Tongue (tissue), 1 donor: ENCODE measurements at regions not wholly inside any gene's neighbourhood (a gene's known extent, or its start where the extent isn't known, plus 50 kb on each side); places are given as distances from the start of the nearest gene placed in this dataset.
"Not testable (repeated sequence)": the region's sequence is repeated elsewhere in the genome, so short reads cannot be mapped to it uniquely, and the experiment has no call there.

Experiments
- DNase-seq: peaks from one replicate; pipeline ENCODE4 v3.0.0-alpha.2; 2015

- no peak for DNase-seq
These were observed 774.4 kb upstream of the CHORDC1 start for GRCh38 chr11:90997241-90997640.

- DNase-seq = not testable (repeated sequence)
These were observed 749.3 kb upstream of the CHORDC1 start for GRCh38 chr11:90972159-90972558.

GRCh38 chr11:90947930-90948329, 725.1 kb upstream of the CHORDC1 start:
- DNase-seq = no peak

- DNase-seq = no peak
These were observed 707.4 kb upstream of the CHORDC1 start for GRCh38 chr11:90930252-90930651.

- no peak for DNase-seq
These were observed 696.5 kb upstream of the CHORDC1 start for GRCh38 chr11:90919332-90919731.

- no peak for DNase-seq
These were observed 693.9 kb upstream of the CHORDC1 start for GRCh38 chr11:90916706-90917105.

GRCh38 chr11:90913131-90913668, 690.4 kb upstream of the CHORDC1 start:
- DNase-seq = no peak

GRCh38 chr11:90912631-90913030, 689.8 kb upstream of the CHORDC1 start:
- DNase-seq = no peak

GRCh38 chr11:90911192-90911591, 688.3 kb upstream of the CHORDC1 start:
- no peak for DNase-seq

- no peak for DNase-seq
These were observed 685.2 kb upstream of the CHORDC1 start for GRCh38 chr11:90908074-90908473.

- DNase-seq = no peak
These were observed 673.0 kb upstream of the CHORDC1 start for GRCh38 chr11:90895850-90896249.

GRCh38 chr11:90890347-90890746, 667.5 kb upstream of the CHORDC1 start:
- DNase-seq = no peak

- DNase-seq = no peak
These were observed 661.3 kb upstream of the CHORDC1 start for GRCh38 chr11:90884181-90884580.

- no peak for DNase-seq
These were observed 652.1 kb upstream of the CHORDC1 start for GRCh38 chr11:90874986-90875385.

- DNase-seq = no peak
These were observed 651.4 kb upstream of the CHORDC1 start for GRCh38 chr11:90874281-90874680.

- no peak for DNase-seq
These were observed 644.6 kb upstream of the CHORDC1 start for GRCh38 chr11:90867416-90867815.

GRCh38 chr11:90856790-90857189, 633.9 kb upstream of the CHORDC1 start:
- DNase-seq = no peak

- DNase-seq = no peak
These were observed 632.7 kb upstream of the CHORDC1 start for GRCh38 chr11:90855531-90855930.

GRCh38 chr11:90851196-90851595, 628.3 kb upstream of the CHORDC1 start:
- DNase-seq = no peak

GRCh38 chr11:90849312-90849711, 626.5 kb upstream of the CHORDC1 start:
- no peak for DNase-seq

- DNase-seq = no peak
These were observed 624.5 kb upstream of the CHORDC1 start for GRCh38 chr11:90847268-90847886.

GRCh38 chr11:90846628-90847027, 623.8 kb upstream of the CHORDC1 start:
- DNase-seq = no peak

GRCh38 chr11:90845799-90846198, 623.0 kb upstream of the CHORDC1 start:
- DNase-seq = no peak

- no peak for DNase-seq
These were observed 622.3 kb upstream of the CHORDC1 start for GRCh38 chr11:90845126-90845525.

- DNase-seq = no peak
These were observed 621.2 kb upstream of the CHORDC1 start for GRCh38 chr11:90844041-90844440.
